H54 (cell line): ENCODE measurements at regions not wholly inside any gene's neighbourhood (a gene's known extent, or its start where the extent isn't known, plus 50 kb on each side); places are given as distances from the start of the nearest gene placed in this dataset.
"Not testable (repeated sequence)": the region's sequence is repeated elsewhere in the genome, so short reads cannot be mapped to it uniquely, and the experiment has no call there.

Source experiments
- DNase-seq: peaks from one replicate; pipeline ENCODE4 v3.0.0; 2011; ENCODE audit warnings: low spot score, mixed read lengths; ENCODE audit not compliant: insufficient read length
- FAIRE-seq: peaks from 3 replicates; lab custom pipeline; 2011; peaks lifted over from hg19 to GRCh38; lab: Jason Lieb, UNC
- POLR2A ChIP-seq: IDR thresholded peaks from 2 replicates; pipeline ENCODE4 v1.6.1; 2011; ENCODE audit warnings: low read depth, mild to moderate bottlenecking, low read length

- no peak for FAIRE-seq
- no peak for TF ChIP-seq POLR2A
- DNase-seq: no peak
These were observed 91.3 kb upstream of the AMOT start for GRCh38 chrX:112931900-112932299.

- DNase-seq (no peak), FAIRE-seq (no peak)
- no peak for TF ChIP-seq POLR2A
These were observed 90.8 kb upstream of the AMOT start for GRCh38 chrX:112931478-112931877.

- DNase-seq, FAIRE-seq: not testable (repeated sequence)
These were observed 82.8 kb upstream of the AMOT start for GRCh38 chrX:112923381-112923780.

- FAIRE-seq: no peak
- TF ChIP-seq POLR2A: no peak
- no peak for DNase-seq
These were observed 73.2 kb upstream of the AMOT start for GRCh38 chrX:112913807-112914206.

- DNase-seq (no peak), FAIRE-seq (no peak)
- no peak for TF ChIP-seq POLR2A
These were observed 69.8 kb upstream of the AMOT start for GRCh38 chrX:112910418-112910817.

- DNase-seq (no peak), FAIRE-seq (no peak)
- no peak for TF ChIP-seq POLR2A
These were observed 61.5 kb upstream of the AMOT start for GRCh38 chrX:112901869-112902725.

GRCh38 chrX:112896051-112896450 is 55.4 kb upstream of the AMOT start:
- FAIRE-seq (no peak), DNase-seq (no peak)
- no peak for TF ChIP-seq POLR2A
